ENCODE measurements at regions not wholly inside any gene's neighbourhood (a gene's known extent, or its start where the extent isn't known, plus 50 kb on each side); places are given as distances from the start of the nearest gene placed in this dataset.

- TF ChIP-seq YY1 (IDR thresholded peaks at IDR 0.05; ENCODE audit: low read depth): no peak
- TF ChIP-seq TCF12 (IDR thresholded peaks at IDR 0.05; ENCODE audit: low read depth): no peak
- TF ChIP-seq, protein P1, sequence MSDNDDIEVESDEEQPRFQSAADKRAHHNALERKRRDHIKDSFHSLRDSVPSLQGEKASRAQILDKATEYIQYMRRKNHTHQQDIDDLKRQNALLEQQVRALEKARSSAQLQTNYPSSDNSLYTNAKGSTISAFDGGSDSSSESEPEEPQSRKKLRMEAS (IDR thresholded peaks at IDR 0.05): no peak
- TF ChIP-seq REST (IDR thresholded peaks at IDR 0.05; ENCODE audit: low read depth): no peak
- TF ChIP-seq RAD21 (IDR thresholded peaks at IDR 0.05; ENCODE audit: low read depth): no peak
- TF ChIP-seq EP300 (IDR thresholded peaks at IDR 0.05; ENCODE audit: borderline replicate concordance): no peak
- TF ChIP-seq EGR1 (IDR thresholded peaks at IDR 0.05): no peak
- no peak for TF ChIP-seq CEBPB (IDR thresholded peaks at IDR 0.05)
- TF ChIP-seq CREB1 (IDR thresholded peaks at IDR 0.05; ENCODE audit: low read depth): no peak
- no peak for TF ChIP-seq TAF1 (IDR thresholded peaks at IDR 0.05; ENCODE audit: low read depth)
- no peak for TF ChIP-seq FOXM1 (IDR thresholded peaks at IDR 0.05; ENCODE audit: borderline replicate concordance, low read depth)
- no peak for TF ChIP-seq ZBTB7A (IDR thresholded peaks at IDR 0.05; ENCODE audit: low read depth)
- no peak for TF ChIP-seq USF1 (IDR thresholded peaks at IDR 0.05)
These were observed 716.4 kb upstream of the ZNF804A start for GRCh38 chr2:183881978-183882377.
